Upper lobe of right lung (tissue), 1 donor: ENCODE measurements at regions not wholly inside any gene's neighbourhood (a gene's known extent, or its start where the extent isn't known, plus 50 kb on each side); places are given as distances from the start of the nearest gene placed in this dataset.

Experiments used
- ATAC-seq: fragments of 200-7000 bp; cut with Tn5 transposase; one replicate; pipeline ENCODE4 v1.9.1; 2020; ENCODE audit warnings: mild to moderate bottlenecking, moderate library complexity
- DNase-seq: peaks from one replicate; pipeline ENCODE4 v3.0.0-alpha.2; 2020
- H3K27ac ChIP-seq: fragments of 200-600 bp; one replicate; pipeline ENCODE4 v1.8.0; 2022
- H3K27me3 ChIP-seq: fragments of 200-600 bp; one replicate; pipeline ENCODE4 v1.8.0; 2022; ENCODE audit warnings: mild to moderate bottlenecking
- H3K36me3 ChIP-seq: fragments of 200-600 bp; one replicate; pipeline ENCODE4 v1.8.0; 2022
- H3K4me1 ChIP-seq: fragments of 200-600 bp; one replicate; pipeline ENCODE4 v1.8.0; 2022
- H3K4me3 ChIP-seq: fragments of 200-600 bp; one replicate; pipeline ENCODE4 v1.8.0; 2022; ENCODE audit warnings: mild to moderate bottlenecking
- H3K9me3 ChIP-seq: fragments of 200-600 bp; one replicate; pipeline ENCODE4 v1.8.0; 2022
- CTCF ChIP-seq: fragments of 200-600 bp; IDR thresholded peaks from one replicate; pipeline ENCODE4 v1.8.0; 2022; ENCODE audit warnings: antibody characterized with exemption
- intact Hi-C: fragments of 100-400 bp; cut with DNase I; formaldehyde crosslinking; loops from one replicate; pipeline ENCODE4 v1.11.0; 2022
- donor health status: DM: no; HTN: yes; CAD: no; lungs with severe emphysema.

DNA sequence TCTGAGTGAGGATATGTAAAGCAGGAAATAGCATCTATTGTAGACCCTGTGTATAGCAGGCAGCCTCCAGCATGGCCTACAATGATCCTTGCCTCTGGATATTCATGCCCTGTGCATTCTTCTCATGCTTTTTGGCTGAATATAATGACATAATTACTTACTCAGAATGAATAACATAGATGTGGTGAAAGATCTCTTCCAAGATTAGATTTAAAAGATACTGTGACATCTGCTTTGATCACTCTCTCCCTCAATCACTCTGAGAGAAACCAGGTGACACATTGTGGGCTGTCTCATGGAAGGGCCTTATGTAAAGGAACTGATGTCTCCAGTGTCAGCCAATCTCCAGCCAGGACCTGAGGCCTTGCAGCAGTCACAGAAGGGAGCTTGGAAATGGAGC is 376.7 kb downstream of the DNAH5 start:
- Histone ChIP-seq H3K27ac (no peak overlapping the region), H3K4me3 (no peak overlapping the region), H3K4me1 (no peaks in the 10 kb centered on the region), H3K27me3 (no peaks in the 10 kb centered on the region), H3K9me3 (no peaks in the 10 kb centered on the region), H3K36me3 (no peaks in the 10 kb centered on the region)
- ATAC-seq (no peak), DNase-seq (no peak)
- intact Hi-C loops: no loop called here
- TF ChIP-seq CTCF: no peak

GRCh38 chr5:13566871-13567339 is 377.6 kb downstream of the DNAH5 start:
- no peaks in the 10 kb centered on the region for H3K4me1 ChIP-seq
- H3K4me3 ChIP-seq: no peak overlapping the region
- intact Hi-C loops: no loop called here
- H3K9me3 ChIP-seq: no peaks in the 10 kb centered on the region
- DNase-seq (no peak), ATAC-seq (no peak)
- H3K36me3 ChIP-seq: no peaks in the 10 kb centered on the region
- H3K27me3 ChIP-seq: no peaks in the 10 kb centered on the region
- no peak for TF ChIP-seq CTCF
- H3K27ac ChIP-seq: no peak overlapping the region

- no peak for TF ChIP-seq CTCF
- intact Hi-C loops: no loop called here
- no peak overlapping the region for H3K27ac ChIP-seq
These were observed 386.1 kb downstream of the DNAH5 start for GRCh38 chr5:13558408-13558807.

DNA sequence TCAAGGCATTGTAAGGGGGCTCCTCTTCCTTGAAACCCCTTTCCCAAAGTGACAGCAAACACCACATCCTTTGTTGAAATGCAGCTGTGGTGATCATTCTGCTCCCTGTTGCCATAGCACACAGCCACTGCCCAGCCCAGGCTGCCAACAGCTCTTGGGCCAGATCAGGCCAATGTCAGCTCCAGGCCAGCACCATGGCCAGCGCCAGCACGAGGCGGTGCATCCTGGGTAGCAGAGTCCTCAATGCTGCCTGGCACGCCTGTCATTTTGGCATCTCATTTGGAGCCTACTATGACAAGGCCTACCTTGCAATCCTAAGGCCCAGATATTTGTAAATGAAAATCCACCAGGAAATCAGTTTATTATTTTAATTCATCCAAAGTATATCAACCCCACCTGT is 390.6 kb downstream of the DNAH5 start:
- H3K27ac ChIP-seq: no peak overlapping the region
- no peaks in the 10 kb centered on the region for H3K4me1 ChIP-seq
- no peak overlapping the region for H3K4me3 ChIP-seq
- no peaks in the 10 kb centered on the region for H3K9me3 ChIP-seq
- TF ChIP-seq CTCF: no peak
- no peak for DNase-seq
- H3K36me3 ChIP-seq: no peaks in the 10 kb centered on the region
- intact Hi-C loops: no loop called here
- ATAC-seq: peak; percentile 47
- H3K27me3 ChIP-seq: no peaks in the 10 kb centered on the region

More at GRCh38 chr5:13558408-13558807, 386.1 kb downstream of the DNAH5 start:
- Histone ChIP-seq H3K9me3 (no peaks in the 10 kb centered on the region), H3K4me1 (no peaks in the 10 kb centered on the region), H3K4me3 (no peak overlapping the region), H3K27me3 (no peaks in the 10 kb centered on the region), H3K36me3 (no peaks in the 10 kb centered on the region)
- DNase-seq (no peak), ATAC-seq (no peak)

GRCh38 chr5:13552361-13552760 is 392.1 kb downstream of the DNAH5 start:
- TF ChIP-seq CTCF: no peak
- intact Hi-C loops: no loop called here
- Histone ChIP-seq H3K4me3 (no peak overlapping the region), H3K36me3 (no peaks in the 10 kb centered on the region), H3K27me3 (no peaks in the 10 kb centered on the region), H3K9me3 (no peaks in the 10 kb centered on the region), H3K4me1 (no peaks in the 10 kb centered on the region), H3K27ac (no peak overlapping the region)
- ATAC-seq (no peak), DNase-seq (no peak)

DNA sequence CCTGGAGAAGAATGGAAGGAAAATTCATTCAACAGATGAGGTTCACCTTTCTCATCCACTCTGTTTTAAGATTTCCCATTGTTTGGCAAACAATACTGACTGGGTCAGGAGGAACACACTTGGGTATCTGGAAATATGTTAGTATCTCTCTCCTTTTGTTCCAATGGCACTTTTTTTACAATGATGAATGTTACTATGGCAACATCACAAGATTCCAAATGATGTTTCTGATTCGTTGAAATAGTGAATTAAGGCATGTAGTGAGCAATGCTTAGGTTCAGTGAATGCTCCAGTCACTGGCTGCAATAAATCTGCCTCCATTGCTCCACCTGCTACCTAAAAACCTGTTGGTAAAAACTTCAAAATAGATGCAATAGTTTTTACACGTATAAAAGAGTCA is 392.8 kb downstream of the DNAH5 start:
- intact Hi-C loops: no loop called here
- ATAC-seq: no peak
- no peak for DNase-seq

More for the DNA sequence above, 392.8 kb downstream of the DNAH5 start:
- Histone ChIP-seq H3K9me3 (no peaks in the 10 kb centered on the region), H3K27me3 (no peaks in the 10 kb centered on the region), H3K36me3 (no peaks in the 10 kb centered on the region), H3K4me1 (no peaks in the 10 kb centered on the region), H3K27ac (no peak overlapping the region), H3K4me3 (no peak overlapping the region)
- TF ChIP-seq CTCF: no peak
